Activated naive CD8-positive, alpha-beta T cell (primary cell): ENCODE measurements at regions not wholly inside any gene's neighbourhood (a gene's known extent, or its start where the extent isn't known, plus 50 kb on each side); places are given as distances from the start of the nearest gene placed in this dataset.

Experiments used
- H3K27ac Mint-ChIP-seq: one replicate; pipeline ENCODE4 v1.8.0; 2021; ENCODE audit warnings: mixed read lengths
- H3K27me3 Mint-ChIP-seq: one replicate; pipeline ENCODE4 v1.8.0; 2021; ENCODE audit warnings: mixed read lengths
- H3K36me3 Mint-ChIP-seq: one replicate; pipeline ENCODE4 v1.8.0; 2021; ENCODE audit warnings: mixed read lengths
- H3K4me1 Mint-ChIP-seq: one replicate; pipeline ENCODE4 v1.8.0; 2021; ENCODE audit warnings: low read depth, mixed read lengths
- H3K4me3 Mint-ChIP-seq: one replicate; pipeline ENCODE4 v1.8.0; 2021; ENCODE audit warnings: mild to moderate bottlenecking, mixed read lengths
- H3K9me3 Mint-ChIP-seq: one replicate; pipeline ENCODE4 v1.8.0; 2021; ENCODE audit warnings: low read depth, mixed read lengths

- no peaks in the 10 kb centered on the region for H3K36me3 Mint-ChIP-seq
- H3K9me3 Mint-ChIP-seq: no peaks in the 10 kb centered on the region
- H3K27ac Mint-ChIP-seq: no peak overlapping the region
- no peak overlapping the region for H3K4me3 Mint-ChIP-seq
- no peaks in the 10 kb centered on the region for H3K4me1 Mint-ChIP-seq
- no peaks in the 10 kb centered on the region for H3K27me3 Mint-ChIP-seq
These were observed 205.0 kb upstream of the PREP start for GRCh38 chr6:105607636-105608621.

- no peaks in the 10 kb centered on the region for H3K27me3 Mint-ChIP-seq
- no peaks in the 10 kb centered on the region for H3K4me1 Mint-ChIP-seq
- H3K27ac Mint-ChIP-seq: no peak overlapping the region
- H3K4me3 Mint-ChIP-seq: no peak overlapping the region
- no peaks in the 10 kb centered on the region for H3K36me3 Mint-ChIP-seq
- H3K9me3 Mint-ChIP-seq: no peaks in the 10 kb centered on the region
These were observed 204.1 kb upstream of the PREP start for GRCh38 chr6:105606831-105607463.

- Mint-ChIP-seq H3K4me3 (no peak overlapping the region), H3K9me3 (no peaks in the 10 kb centered on the region), H3K27me3 (peaks cover 1% of the 10 kb centered on the region), H3K4me1 (no peaks in the 10 kb centered on the region), H3K27ac (no peak overlapping the region), H3K36me3 (no peaks in the 10 kb centered on the region)
These were observed 201.7 kb upstream of the PREP start for GRCh38 chr6:105604587-105604884.

- no peak overlapping the region for H3K27ac Mint-ChIP-seq
- H3K36me3 Mint-ChIP-seq: no peaks in the 10 kb centered on the region
- no peaks in the 10 kb centered on the region for H3K4me1 Mint-ChIP-seq
- peaks cover 1% of the 10 kb centered on the region for H3K27me3 Mint-ChIP-seq
- H3K4me3 Mint-ChIP-seq: no peak overlapping the region
- no peaks in the 10 kb centered on the region for H3K9me3 Mint-ChIP-seq
These were observed 201.1 kb upstream of the PREP start for GRCh38 chr6:105603788-105604586.

- Mint-ChIP-seq H3K27me3 (peaks cover 1% of the 10 kb centered on the region), H3K9me3 (no peaks in the 10 kb centered on the region), H3K27ac (no peak overlapping the region), H3K4me3 (no peak overlapping the region), H3K4me1 (no peaks in the 10 kb centered on the region), H3K36me3 (no peaks in the 10 kb centered on the region)
These were observed 198.8 kb upstream of the PREP start for GRCh38 chr6:105601541-105602236.

GRCh38 chr6:105600336-105601260, 197.7 kb upstream of the PREP start:
- Mint-ChIP-seq H3K4me3 (no peak overlapping the region), H3K27me3 (peaks cover 1% of the 10 kb centered on the region), H3K27ac (no peak overlapping the region), H3K4me1 (no peaks in the 10 kb centered on the region), H3K36me3 (no peaks in the 10 kb centered on the region), H3K9me3 (no peaks in the 10 kb centered on the region)

GRCh38 chr6:105598264-105598663, 195.4 kb upstream of the PREP start:
- Mint-ChIP-seq H3K27ac (no peak overlapping the region), H3K27me3 (peaks cover 1% of the 10 kb centered on the region), H3K36me3 (no peaks in the 10 kb centered on the region), H3K9me3 (no peaks in the 10 kb centered on the region), H3K4me1 (no peaks in the 10 kb centered on the region), H3K4me3 (no peak overlapping the region)

GRCh38 chr6:105596284-105596755, 193.4 kb upstream of the PREP start:
- H3K4me1 Mint-ChIP-seq: peaks cover 2% of the 10 kb centered on the region
- H3K9me3 Mint-ChIP-seq: no peaks in the 10 kb centered on the region
- no peaks in the 10 kb centered on the region for H3K36me3 Mint-ChIP-seq
- no peak overlapping the region for H3K27ac Mint-ChIP-seq
- H3K4me3 Mint-ChIP-seq: no peak overlapping the region
- H3K27me3 Mint-ChIP-seq: peaks cover 1% of the 10 kb centered on the region

GRCh38 chr6:105595829-105596228, 192.9 kb upstream of the PREP start:
- peaks cover 1% of the 10 kb centered on the region for H3K27me3 Mint-ChIP-seq
- H3K9me3 Mint-ChIP-seq: no peaks in the 10 kb centered on the region
- no peak overlapping the region for H3K27ac Mint-ChIP-seq
- no peak overlapping the region for H3K4me3 Mint-ChIP-seq
- peaks cover 7% of the 10 kb centered on the region for H3K4me1 Mint-ChIP-seq
- H3K36me3 Mint-ChIP-seq: no peaks in the 10 kb centered on the region

GRCh38 chr6:105594821-105595220, 191.9 kb upstream of the PREP start:
- no peak overlapping the region for H3K27ac Mint-ChIP-seq
- H3K4me1 Mint-ChIP-seq: peaks cover 8% of the 10 kb centered on the region
- H3K9me3 Mint-ChIP-seq: no peaks in the 10 kb centered on the region
- no peak overlapping the region for H3K4me3 Mint-ChIP-seq
- H3K36me3 Mint-ChIP-seq: no peaks in the 10 kb centered on the region
- H3K27me3 Mint-ChIP-seq: no peaks in the 10 kb centered on the region

GRCh38 chr6:105593805-105594671, 191.2 kb upstream of the PREP start:
- H3K9me3 Mint-ChIP-seq: no peaks in the 10 kb centered on the region
- H3K27me3 Mint-ChIP-seq: no peaks in the 10 kb centered on the region
- no peak overlapping the region for H3K27ac Mint-ChIP-seq
- no peaks in the 10 kb centered on the region for H3K36me3 Mint-ChIP-seq
- no peak overlapping the region for H3K4me3 Mint-ChIP-seq
- peaks cover 8% of the 10 kb centered on the region for H3K4me1 Mint-ChIP-seq

- H3K27ac Mint-ChIP-seq: no peak overlapping the region
- peaks cover 16% of the 10 kb centered on the region for H3K4me1 Mint-ChIP-seq
These were observed 190.3 kb upstream of the PREP start for GRCh38 chr6:105593056-105593690.

GRCh38 chr6:105592329-105592728, 189.4 kb upstream of the PREP start:
- H3K4me3 Mint-ChIP-seq: no peak overlapping the region
- no peak overlapping the region for H3K27ac Mint-ChIP-seq
- H3K4me1 Mint-ChIP-seq: peaks cover 24% of the 10 kb centered on the region

More at GRCh38 chr6:105593056-105593690, 190.3 kb upstream of the PREP start:
- H3K27me3 Mint-ChIP-seq: no peaks in the 10 kb centered on the region
- no peaks in the 10 kb centered on the region for H3K9me3 Mint-ChIP-seq
- H3K4me3 Mint-ChIP-seq: no peak overlapping the region
- no peaks in the 10 kb centered on the region for H3K36me3 Mint-ChIP-seq

More at GRCh38 chr6:105592329-105592728, 189.4 kb upstream of the PREP start:
- H3K27me3 Mint-ChIP-seq: no peaks in the 10 kb centered on the region
- no peaks in the 10 kb centered on the region for H3K9me3 Mint-ChIP-seq
- H3K36me3 Mint-ChIP-seq: no peaks in the 10 kb centered on the region
